H9 (cell line): ENCODE measurements at regions not wholly inside any gene's neighbourhood (a gene's known extent, or its start where the extent isn't known, plus 50 kb on each side); places are given as distances from the start of the nearest gene placed in this dataset.

Experiments
- DNase-seq: peaks from one replicate; pipeline ENCODE4 v3.0.0-alpha.2; 2017
- H2AFZ ChIP-seq: one replicate; pipeline ENCODE4 v1.6.1; 2013; ENCODE audit warnings: mild to moderate bottlenecking, low read length, control low read depth, moderate library complexity
- H2AK5ac ChIP-seq: 2 replicates; pipeline ENCODE4 v1.6.1; 2013; ENCODE audit warnings: low read length, control low read depth, mixed read lengths; ENCODE audit not compliant: insufficient read length
- H2BK120ac ChIP-seq: one replicate; pipeline ENCODE4 v1.6.1; 2013; ENCODE audit warnings: low read depth, mild to moderate bottlenecking, low read length, control low read depth, inconsistent platforms; ENCODE audit not compliant: poor library complexity, severe bottlenecking
- H2BK12ac ChIP-seq: 2 replicates; pipeline ENCODE4 v1.6.1; 2013; ENCODE audit warnings: low read length, control low read depth, mixed read lengths, low read depth; ENCODE audit not compliant: insufficient read length
- H2BK15ac ChIP-seq: 2 replicates; pipeline ENCODE4 v1.6.1; 2013; ENCODE audit warnings: low read depth, low read length, control low read depth
- H2BK20ac ChIP-seq: one replicate; pipeline ENCODE4 v1.6.1; 2013; ENCODE audit warnings: low read depth, mild to moderate bottlenecking, low read length, control low read depth, inconsistent platforms; ENCODE audit not compliant: poor library complexity, severe bottlenecking
- H2BK5ac ChIP-seq: 2 replicates; pipeline ENCODE4 v1.6.1; 2013; ENCODE audit warnings: low read length, control low read depth, mixed read lengths; ENCODE audit not compliant: insufficient read length
- H3K14ac ChIP-seq: 2 replicates; pipeline ENCODE4 v1.6.1; 2013; ENCODE audit warnings: low read length, control low read depth; ENCODE audit not compliant: insufficient read depth
- H3K18ac ChIP-seq: 2 replicates; pipeline ENCODE4 v1.6.1; 2013; ENCODE audit warnings: low read depth, mild to moderate bottlenecking, mixed read lengths, low read length, control low read depth; ENCODE audit not compliant: insufficient read length
- H3K23ac ChIP-seq: 2 replicates; pipeline ENCODE4 v1.6.1; 2013; ENCODE audit warnings: low read length, control low read depth, mixed read lengths, low read depth; ENCODE audit not compliant: insufficient read length
- H3K23me2 ChIP-seq: 2 replicates; pipeline ENCODE4 v1.6.1; 2013; ENCODE audit warnings: low read depth, mild to moderate bottlenecking, mixed read lengths, low read length, control low read depth; ENCODE audit not compliant: insufficient read length, poor library complexity, severe bottlenecking
- H3K27ac ChIP-seq: 2 replicates; pipeline ENCODE4 v1.5.1; 2013; ENCODE audit warnings: low read length, control low read depth, mixed read lengths, low read depth; ENCODE audit not compliant: insufficient read length
- H3K27me3 ChIP-seq: 2 replicates; pipeline ENCODE4 v1.6.1; 2013; ENCODE audit warnings: low read length, control low read depth, inconsistent platforms; ENCODE audit not compliant: insufficient read depth
- H3K4ac ChIP-seq: 2 replicates; pipeline ENCODE4 v1.6.1; 2013; ENCODE audit warnings: low read depth, mild to moderate bottlenecking, control low read depth, inconsistent platforms, low read length, moderate library complexity
- H3K4me1 ChIP-seq: 2 replicates; pipeline ENCODE4 v1.6.1; 2013; ENCODE audit warnings: low read length, control low read depth, inconsistent platforms; ENCODE audit not compliant: insufficient read depth
- H3K4me2 ChIP-seq: 2 replicates; pipeline ENCODE4 v1.6.1; 2013; ENCODE audit warnings: low read length, control low read depth, mixed read lengths; ENCODE audit not compliant: insufficient read length, insufficient read depth
- H3K56ac ChIP-seq: 2 replicates; pipeline ENCODE4 v1.6.1; 2013; ENCODE audit warnings: low read depth, mild to moderate bottlenecking, mixed read lengths, low read length, control low read depth; ENCODE audit not compliant: insufficient read length
- H3K79me1 ChIP-seq: 2 replicates; pipeline ENCODE4 v1.6.1; 2013; ENCODE audit warnings: low read depth, mild to moderate bottlenecking, moderate library complexity, low read length, control low read depth, inconsistent platforms; ENCODE audit not compliant: insufficient read depth, poor library complexity, severe bottlenecking
- H3K79me2 ChIP-seq: 2 replicates; pipeline ENCODE4 v1.6.1; 2013; ENCODE audit warnings: low read length, control low read depth, inconsistent platforms; ENCODE audit not compliant: insufficient read depth
- H3K9ac ChIP-seq: 2 replicates; pipeline ENCODE4 v1.6.1; 2013; ENCODE audit warnings: low read length, control low read depth, mixed read lengths; ENCODE audit not compliant: insufficient read length; ENCODE audit errors: extremely low read depth
- H3K9me3 ChIP-seq: one replicate; pipeline ENCODE4 v1.6.1; 2013; ENCODE audit warnings: low read depth, low read length, inconsistent platforms; ENCODE audit not compliant: control insufficient read depth
- H3T11ph ChIP-seq: one replicate; pipeline ENCODE4 v1.6.1; 2013; ENCODE audit warnings: mild to moderate bottlenecking, low read length, control low read depth, inconsistent platforms
- H4K20me1 ChIP-seq: one replicate; pipeline ENCODE4 v1.6.1; 2013; ENCODE audit not compliant: control insufficient read depth, insufficient read length, insufficient read depth
- H4K5ac ChIP-seq: 2 replicates; pipeline ENCODE4 v1.6.1; 2013; ENCODE audit warnings: low read depth, mild to moderate bottlenecking, mixed read lengths, low read length, control low read depth; ENCODE audit not compliant: insufficient read length
- H4K8ac ChIP-seq: replicated peaks from 2 replicates; pipeline ENCODE4 v1.6.1; 2013; ENCODE audit warnings: low read length, control low read depth, mixed read lengths, low read depth; ENCODE audit not compliant: insufficient read length
- H4K91ac ChIP-seq: 2 replicates; pipeline ENCODE4 v1.6.1; 2013; ENCODE audit warnings: low read depth, mild to moderate bottlenecking, moderate library complexity, mixed read lengths, low read length, control low read depth; ENCODE audit not compliant: insufficient read length
- H3K27ac Mint-ChIP-seq, 3 experiments: 2 replicates in 2 of 3; 3 replicates in 1 of 3; pipeline ENCODE4 v1.8.0; 2020 to 2021; ENCODE audit warnings: mixed read lengths in 3 of 3, mild to moderate bottlenecking in 1 of 3, moderate library complexity in 1 of 3
- H3K27me3 Mint-ChIP-seq: 2 replicates; pipeline ENCODE4 v1.8.0; 2021; ENCODE audit warnings: low read depth, mild to moderate bottlenecking, moderate library complexity, mixed read lengths
- H3K36me3 Mint-ChIP-seq, 3 experiments: 2 replicates in 2 of 3; 3 replicates in 1 of 3; pipeline ENCODE4 v1.8.0; 2020 to 2021; ENCODE audit warnings: low read depth in 3 of 3, mixed read lengths in 3 of 3; ENCODE audit not compliant: insufficient read depth in 1 of 3
- H3K4me1 Mint-ChIP-seq, 2 experiments: 2 replicates each; pipeline ENCODE4 v1.8.0; 2020; ENCODE audit warnings: mixed read lengths in 2 of 2
- H3K4me3 Mint-ChIP-seq, 2 experiments: 2 replicates in 1 of 2; 3 replicates in 1 of 2; pipeline ENCODE4 v1.8.0; 2020 to 2021; ENCODE audit warnings: mild to moderate bottlenecking in 2 of 2, mixed read lengths in 2 of 2, moderate library complexity in 1 of 2
- H3K9me3 Mint-ChIP-seq, 2 experiments: 2 replicates in 1 of 2; 3 replicates in 1 of 2; pipeline ENCODE4 v1.8.0; 2020; ENCODE audit warnings: mild to moderate bottlenecking in 2 of 2, mixed read lengths in 2 of 2, moderate library complexity in 1 of 2
- CTCF ChIP-seq: fragments of 200-600 bp; sonication (generic); conservative IDR thresholded peaks from 3 replicates; pipeline ENCODE4 v1.8.0; 2021; ENCODE audit warnings: antibody characterized with exemption, mild to moderate bottlenecking
- WGBS: extraction: QIAGEN DNeasy Blood & Tissue Kit; methylation state at CpG from one replicate; pipeline ENCODE4 v1.1.7; 2013; ENCODE audit warnings: missing lambda C conversion rate, low lambda C conversion rate, mixed read lengths; ENCODE audit not compliant: insufficient read length; ENCODE audit errors: extremely low coverage; 5-methylcytosine and 5-hydroxymethylcytosine counted together

GRCh38 chr4:124065936-124066335 lies 646.6 kb downstream of the ANKRD50 start:
- H3K79me1 ChIP-seq, result no peaks in the 10 kb centered on the region
- no peak overlapping the region for H3K4ac ChIP-seq
- H3K18ac ChIP-seq, result no peak overlapping the region
- H2BK120ac ChIP-seq, result no peak overlapping the region
- H3K36me3 Mint-ChIP-seq, result peaks cover 11 to 21% (median 11%) of the 10 kb centered on the region in 3 experiments
- H4K20me1 ChIP-seq, result no peaks in the 10 kb centered on the region
- H2AK5ac ChIP-seq, result no peak overlapping the region
- no peak overlapping the region for H4K8ac ChIP-seq
- H2BK15ac ChIP-seq, result no peak overlapping the region
- H3K9ac ChIP-seq, result no peak overlapping the region
- H3K27me3 ChIP-seq, result no peaks in the 10 kb centered on the region
- H3K4me1 Mint-ChIP-seq, result peaks cover 11 to 13% of the 10 kb centered on the region in 2 experiments
- no peak overlapping the region for H3K27ac ChIP-seq
- no peak overlapping the region for H2AFZ ChIP-seq
- H4K91ac ChIP-seq, result no peak overlapping the region
- H3K27me3 Mint-ChIP-seq, result no peaks in the 10 kb centered on the region
- H3K56ac ChIP-seq, result no peak overlapping the region
- no peak overlapping the region for H2BK12ac ChIP-seq
- H2BK5ac ChIP-seq, result no peak overlapping the region
- no peak overlapping the region for H3K14ac ChIP-seq
- H3K23me2 ChIP-seq, result no peaks in the 10 kb centered on the region
- no peak overlapping the region for H3K23ac ChIP-seq
- H3T11ph ChIP-seq, result no peak overlapping the region
- H3K9me3 ChIP-seq, result no peaks in the 10 kb centered on the region
- H2BK20ac ChIP-seq, result no peak overlapping the region
- no peak overlapping the region for H3K4me2 ChIP-seq
- no peak for DNase-seq
- H3K4me3 Mint-ChIP-seq, result no peak overlapping the region
- H4K5ac ChIP-seq, result no peak overlapping the region
- no peaks in the 10 kb centered on the region for H3K79me2 ChIP-seq
- TF ChIP-seq CTCF, result no peak
- H3K4me1 ChIP-seq, result no peaks in the 10 kb centered on the region
- peaks cover 12 to 14% of the 10 kb centered on the region in 2 experiments for H3K9me3 Mint-ChIP-seq
- H3K27ac Mint-ChIP-seq, result no peak overlapping the region
- no CpG with 5 or more reads among the region's 4 CpGs for WGBS
